ENCODE measurements at regions not wholly inside any gene's neighbourhood (a gene's known extent, or its start where the extent isn't known, plus 50 kb on each side); places are given as distances from the start of the nearest gene placed in this dataset.

GRCh38 chr12:126083926-126084325, 1018.7 kb downstream of the AACS start:
- TF ChIP-seq, protein P1, sequence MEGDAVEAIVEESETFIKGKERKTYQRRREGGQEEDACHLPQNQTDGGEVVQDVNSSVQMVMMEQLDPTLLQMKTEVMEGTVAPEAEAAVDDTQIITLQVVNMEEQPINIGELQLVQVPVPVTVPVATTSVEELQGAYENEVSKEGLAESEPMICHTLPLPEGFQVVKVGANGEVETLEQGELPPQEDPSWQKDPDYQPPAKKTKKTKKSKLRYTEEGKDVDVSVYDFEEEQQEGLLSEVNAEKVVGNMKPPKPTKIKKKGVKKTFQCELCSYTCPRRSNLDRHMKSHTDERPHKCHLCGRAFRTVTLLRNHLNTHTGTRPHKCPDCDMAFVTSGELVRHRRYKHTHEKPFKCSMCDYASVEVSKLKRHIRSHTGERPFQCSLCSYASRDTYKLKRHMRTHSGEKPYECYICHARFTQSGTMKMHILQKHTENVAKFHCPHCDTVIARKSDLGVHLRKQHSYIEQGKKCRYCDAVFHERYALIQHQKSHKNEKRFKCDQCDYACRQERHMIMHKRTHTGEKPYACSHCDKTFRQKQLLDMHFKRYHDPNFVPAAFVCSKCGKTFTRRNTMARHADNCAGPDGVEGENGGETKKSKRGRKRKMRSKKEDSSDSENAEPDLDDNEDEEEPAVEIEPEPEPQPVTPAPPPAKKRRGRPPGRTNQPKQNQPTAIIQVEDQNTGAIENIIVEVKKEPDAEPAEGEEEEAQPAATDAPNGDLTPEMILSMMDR (IDR thresholded peaks at IDR 0.05; ENCODE audit: insufficient read depth, missing control alignments), result no peak
- no peak for FAIRE-seq
- DNase-seq (ENCODE audit: insufficient read length, low spot score), result no peak

GRCh38 chr12:126084480-126084879, 1019.2 kb downstream of the AACS start:
- no peak for FAIRE-seq
- no peak for DNase-seq (ENCODE audit: insufficient read length, low spot score)
- TF ChIP-seq, protein P1 (IDR thresholded peaks at IDR 0.05; ENCODE audit: insufficient read depth, missing control alignments), result no peak

- TF ChIP-seq, protein P1 (IDR thresholded peaks at IDR 0.05; ENCODE audit: insufficient read depth, missing control alignments), result no peak
- FAIRE-seq, result no peak
- DNase-seq (ENCODE audit: insufficient read length, low spot score), result no peak
Measured at GRCh38 chr12:126086242-126086641, 1021.0 kb downstream of the AACS start.

- DNase-seq (ENCODE audit: insufficient read length, low spot score) (no peak), FAIRE-seq (no peak)
- TF ChIP-seq, protein P1 (IDR thresholded peaks at IDR 0.05; ENCODE audit: insufficient read depth, missing control alignments), result no peak
Measured at GRCh38 chr12:126087692-126088091, 1022.5 kb downstream of the AACS start.

GRCh38 chr12:126093908-126094307, 1028.7 kb downstream of the AACS start:
- FAIRE-seq (no peak), DNase-seq (ENCODE audit: insufficient read length, low spot score) (no peak)
- TF ChIP-seq, protein P1 (IDR thresholded peaks at IDR 0.05; ENCODE audit: insufficient read depth, missing control alignments), result no peak

- DNase-seq (ENCODE audit: insufficient read length, low spot score) (no peak), FAIRE-seq (no peak)
- TF ChIP-seq, protein P1 (IDR thresholded peaks at IDR 0.05; ENCODE audit: insufficient read depth, missing control alignments), result no peak
Measured at GRCh38 chr12:126095748-126096510, 1030.7 kb downstream of the AACS start.

- FAIRE-seq (no peak), DNase-seq (ENCODE audit: insufficient read length, low spot score) (no peak)
- TF ChIP-seq, protein P1 (IDR thresholded peaks at IDR 0.05; ENCODE audit: insufficient read depth, missing control alignments), result no peak
Measured at GRCh38 chr12:126106706-126107105, 1041.5 kb downstream of the AACS start.
